Panc1 (cell line): ENCODE measurements at regions not wholly inside any gene's neighbourhood (a gene's known extent, or its start where the extent isn't known, plus 50 kb on each side); places are given as distances from the start of the nearest gene placed in this dataset.

ENCODE experiments used
- ATAC-seq: fragments of 200-7000 bp; cut with Tn5 transposase; 2 replicates; pipeline ENCODE4 v1.9.1; 2020; ENCODE audit warnings: mild to moderate bottlenecking, moderate library complexity
- BruUV-seq: library from RNA; stranded (reverse); fragments of 400-500 nt; replicated peaks from 2 replicates; lab custom pipeline; 2021; lab: Mats Ljungman, UMichigan
- CTCF ChIA-PET: fragments of 300-600 bp; sonication (Branson Sonifier 250); formaldehyde crosslinking; loops from one replicate; lab custom pipeline; 2022; ENCODE audit warnings: antibody characterized with exemption; lab: Charles Lee
- POLR2A ChIA-PET: fragments of 300-600 bp; sonication (Branson Sonifier 250); formaldehyde crosslinking; loops from one replicate; lab custom pipeline; 2022; ENCODE audit warnings: antibody characterized with exemption; lab: Charles Lee
- DNase-seq: peaks from one replicate; pipeline ENCODE4 v3.0.0-alpha.2; 2010; ENCODE audit warnings: low read depth, low spot score
- H3K27ac ChIP-seq: 2 replicates; pipeline ENCODE4 v1.5.1; 2011; ENCODE audit warnings: mild to moderate bottlenecking, low read length, inconsistent platforms
- H3K27me3 ChIP-seq: fragments of 200-500 bp; sonication (Bioruptor generic); 2 replicates; pipeline ENCODE4 v1.6.0; 2014; ENCODE audit warnings: low read length, inconsistent platforms; ENCODE audit not compliant: control insufficient read depth, insufficient read depth
- H3K36me3 ChIP-seq: fragments of 200-500 bp; sonication (Bioruptor generic); 2 replicates; pipeline ENCODE4 v1.5.1; 2014; ENCODE audit warnings: inconsistent platforms, mild to moderate bottlenecking, low read length, moderate library complexity; ENCODE audit not compliant: control insufficient read depth, insufficient read depth
- H3K4me1 ChIP-seq: 2 replicates; pipeline ENCODE4 v1.5.1; 2011; ENCODE audit warnings: inconsistent platforms, mild to moderate bottlenecking, low read length, moderate library complexity; ENCODE audit not compliant: control insufficient read depth, insufficient read depth
- H3K4me3 ChIP-seq, 2 experiments: 2 replicates each; pipeline ENCODE4 v1.5.1; 2011 to 2012; ENCODE audit warnings: low read depth in 2 of 2, low read length in 2 of 2, mild to moderate bottlenecking in 2 of 2, inconsistent platforms in 1 of 2, moderate library complexity in 1 of 2
- H3K9me3 ChIP-seq: fragments of 200-500 bp; sonication (Bioruptor generic); 2 replicates; pipeline ENCODE4 v1.5.1; 2014; ENCODE audit warnings: low read depth, mild to moderate bottlenecking, inconsistent platforms, low read length, moderate library complexity; ENCODE audit not compliant: control insufficient read depth, insufficient read depth
- CTCF ChIP-seq: fragments of 450-650 bp; IDR thresholded peaks from 2 replicates; pipeline ENCODE4 v1.5.1; 2017; ENCODE audit warnings: mild to moderate bottlenecking
- POLR2AphosphoS5 ChIP-seq: IDR thresholded peaks from 2 replicates; pipeline ENCODE4 v1.6.1; 2012; ENCODE audit warnings: mild to moderate bottlenecking, low read depth, low read length, moderate library complexity
- REST ChIP-seq, 2 experiments: IDR thresholded peaks; 2 replicates each; pipeline ENCODE4 v1.6.1; 2011 to 2012; ENCODE audit warnings: low read depth in 2 of 2, control low read depth in 1 of 2, low read length in 1 of 2, mild to moderate bottlenecking in 1 of 2, moderate library complexity in 1 of 2; ENCODE audit not compliant: insufficient read depth in 1 of 2
- SIN3A ChIP-seq: IDR thresholded peaks from 2 replicates; pipeline ENCODE4 v1.6.1; 2012; ENCODE audit warnings: low read depth, mild to moderate bottlenecking, low read length, moderate library complexity, borderline replicate concordance; ENCODE audit not compliant: insufficient read depth
- TCF7L2 ChIP-seq: IDR thresholded peaks from 2 replicates; pipeline ENCODE4 v1.6.1; 2011; ENCODE audit warnings: mild to moderate bottlenecking, low read depth, low read length, inconsistent platforms
- in situ Hi-C: cut with HindIII; loops from 2 replicates; pipeline ENCODE4 v1.10.0; 2016; ENCODE audit warnings: low sequenced_read_pairs, low pct_unique_long_range_greater_than_20kb
- intact Hi-C: fragments of 100-400 bp; cut with micrococcal nuclease; formaldehyde crosslinking; loops from one replicate; pipeline ENCODE4 v1.10.0; 2022; ENCODE audit not compliant: unreplicated experiment

- ChIA-PET POLR2A (interaction anchor here (0.6 kb wide), 1 partner anchor 342 kb away, joined by 3 read pairs; no protein-coding TSS in a partner anchor), CTCF (no interaction called here)
- H3K27ac ChIP-seq, result no peak overlapping the region
- H3K36me3 ChIP-seq, result no peaks in the 10 kb centered on the region
- intact Hi-C loops, result no loop called here
- no peaks in the 10 kb centered on the region for H3K4me1 ChIP-seq
- DNase-seq (no peak), ATAC-seq (no peak)
- no TSS peak for BruUV-seq
- no peaks in the 10 kb centered on the region for H3K27me3 ChIP-seq
- in situ Hi-C loops, result no loop called here
- no peaks in the 10 kb centered on the region for H3K9me3 ChIP-seq
- H3K4me3 ChIP-seq, result no peak overlapping the region
- TF ChIP-seq CTCF (no peak), TCF7L2 (no peak), POLR2AphosphoS5 (no peak), SIN3A (no peak), REST (IDR thresholded peaks at IDR 0.05; ENCODE audit: insufficient read depth in 1 of 2, low read depth in 2 of 2, low read length in 1 of 2) (no peak)
Observed at GRCh38 chr3:118781839-118782238, 252.8 kb downstream of the IGSF11 start.

- Histone ChIP-seq H3K4me3 (no peak overlapping the region), H3K27me3 (no peaks in the 10 kb centered on the region), H3K27ac (no peak overlapping the region), H3K9me3 (no peaks in the 10 kb centered on the region), H3K36me3 (no peaks in the 10 kb centered on the region), H3K4me1 (no peaks in the 10 kb centered on the region)
- in situ Hi-C loops, result no loop called here
- ATAC-seq (no peak), DNase-seq (no peak)
- TF ChIP-seq TCF7L2 (no peak), SIN3A (no peak), POLR2AphosphoS5 (no peak), CTCF (no peak), REST (IDR thresholded peaks at IDR 0.05; ENCODE audit: insufficient read depth in 1 of 2, low read depth in 2 of 2, low read length in 1 of 2) (no peak)
- POLR2A ChIA-PET, result no interaction called here
- intact Hi-C loops, result no loop called here
- CTCF ChIA-PET, result no interaction called here
- BruUV-seq, result no TSS peak
Observed at GRCh38 chr3:118782755-118783202, 251.9 kb downstream of the IGSF11 start.
